ENCODE measurements at regions not wholly inside any gene's neighbourhood (a gene's known extent, or its start where the extent isn't known, plus 50 kb on each side); places are given as distances from the start of the nearest gene placed in this dataset.
"Not testable (repeated sequence)": the region's sequence is repeated elsewhere in the genome, so short reads cannot be mapped to it uniquely, and the experiment has no call there.

DNA sequence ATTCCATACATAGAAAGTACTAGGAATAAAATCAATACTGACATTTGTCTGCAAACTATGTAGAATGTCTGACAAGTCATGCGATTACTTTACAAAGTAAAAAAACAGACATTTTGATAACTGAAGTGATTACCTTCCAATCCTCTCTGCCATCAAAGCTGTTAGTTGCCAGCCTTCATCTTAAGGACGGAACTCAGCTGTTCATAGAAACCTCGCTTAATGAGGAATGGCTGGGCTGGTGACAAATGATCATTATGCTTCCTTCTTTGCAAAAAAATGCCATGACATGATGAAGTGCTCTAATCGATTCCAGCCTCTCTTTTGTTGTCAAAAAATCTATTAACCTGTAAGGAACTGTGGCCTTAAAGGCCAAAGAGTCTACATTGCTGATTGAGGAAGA, 1214.9 kb upstream of the IGFBP7 start:
- H3K4me3 ChIP-seq (ENCODE audit: low read length), result no peak overlapping the region
- no peaks in the 10 kb centered on the region for H3K27me3 ChIP-seq (ENCODE audit: control insufficient read depth, insufficient read depth, low read length)
- no peaks in the 10 kb centered on the region for H3K9me3 ChIP-seq (ENCODE audit: control insufficient read depth, low read length)
- H3K36me3 ChIP-seq (ENCODE audit: control insufficient read depth, insufficient read depth, low read length), result no peaks in the 10 kb centered on the region
- H3K4me1 ChIP-seq (ENCODE audit: control insufficient read depth, insufficient read depth, low read length), result no peaks in the 10 kb centered on the region
- H3K9ac ChIP-seq (ENCODE audit: low read length), result no peak overlapping the region

DNA sequence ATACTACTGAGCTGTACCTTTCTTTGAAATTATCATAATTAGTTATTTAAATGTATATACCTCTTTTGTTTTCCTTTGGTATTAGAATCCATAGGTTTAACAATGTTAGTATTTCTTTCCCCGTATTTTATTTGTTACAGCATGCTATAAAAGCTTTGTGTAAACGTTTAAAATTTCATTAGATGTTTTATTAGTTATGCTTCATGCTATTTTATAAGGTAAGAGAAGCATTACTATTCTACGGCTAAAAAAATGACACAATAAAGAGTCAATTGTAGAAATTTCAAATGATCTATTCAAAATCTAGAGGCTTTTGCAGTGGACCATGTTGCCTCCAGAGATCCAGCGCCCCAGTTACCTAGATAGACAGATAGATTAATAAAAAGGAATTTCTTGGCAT, 1203.3 kb upstream of the IGFBP7 start:
- H3K9ac ChIP-seq (ENCODE audit: low read length), result no peak overlapping the region
- no peaks in the 10 kb centered on the region for H3K36me3 ChIP-seq (ENCODE audit: control insufficient read depth, insufficient read depth, low read length)
- H3K4me3 ChIP-seq (ENCODE audit: low read length), result no peak overlapping the region
- H3K9me3 ChIP-seq (ENCODE audit: control insufficient read depth, low read length), result no peaks in the 10 kb centered on the region
- H3K4me1 ChIP-seq (ENCODE audit: control insufficient read depth, insufficient read depth, low read length), result no peaks in the 10 kb centered on the region
- no peaks in the 10 kb centered on the region for H3K27me3 ChIP-seq (ENCODE audit: control insufficient read depth, insufficient read depth, low read length)

DNA sequence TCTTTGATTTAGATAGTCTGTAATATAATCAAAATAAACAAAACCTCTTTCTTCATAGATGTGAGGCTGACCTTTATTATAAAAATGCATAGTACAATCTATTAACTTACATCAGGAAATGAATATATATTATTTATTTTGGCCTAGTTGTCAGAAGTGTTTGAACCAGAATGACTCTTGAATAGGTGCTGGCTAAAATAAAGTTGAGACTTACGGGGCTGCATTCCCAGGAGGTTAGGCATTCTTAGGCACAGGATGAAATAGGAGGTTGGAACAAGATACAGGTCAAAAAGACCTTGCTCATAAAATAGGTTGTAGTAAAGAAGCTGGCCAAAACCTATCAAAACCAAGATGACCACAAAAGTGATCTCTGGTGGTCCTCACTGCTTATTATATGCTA, 1193.3 kb upstream of the IGFBP7 start:
- Histone ChIP-seq H3K4me1 (ENCODE audit: control insufficient read depth, insufficient read depth, low read length) (no peaks in the 10 kb centered on the region), H3K4me3 (ENCODE audit: low read length) (no peak overlapping the region), H3K9ac (ENCODE audit: low read length) (no peak overlapping the region), H3K36me3 (ENCODE audit: control insufficient read depth, insufficient read depth, low read length) (no peaks in the 10 kb centered on the region), H3K9me3 (ENCODE audit: control insufficient read depth, low read length) (no peaks in the 10 kb centered on the region), H3K27me3 (ENCODE audit: control insufficient read depth, insufficient read depth, low read length) (no peaks in the 10 kb centered on the region)

DNA sequence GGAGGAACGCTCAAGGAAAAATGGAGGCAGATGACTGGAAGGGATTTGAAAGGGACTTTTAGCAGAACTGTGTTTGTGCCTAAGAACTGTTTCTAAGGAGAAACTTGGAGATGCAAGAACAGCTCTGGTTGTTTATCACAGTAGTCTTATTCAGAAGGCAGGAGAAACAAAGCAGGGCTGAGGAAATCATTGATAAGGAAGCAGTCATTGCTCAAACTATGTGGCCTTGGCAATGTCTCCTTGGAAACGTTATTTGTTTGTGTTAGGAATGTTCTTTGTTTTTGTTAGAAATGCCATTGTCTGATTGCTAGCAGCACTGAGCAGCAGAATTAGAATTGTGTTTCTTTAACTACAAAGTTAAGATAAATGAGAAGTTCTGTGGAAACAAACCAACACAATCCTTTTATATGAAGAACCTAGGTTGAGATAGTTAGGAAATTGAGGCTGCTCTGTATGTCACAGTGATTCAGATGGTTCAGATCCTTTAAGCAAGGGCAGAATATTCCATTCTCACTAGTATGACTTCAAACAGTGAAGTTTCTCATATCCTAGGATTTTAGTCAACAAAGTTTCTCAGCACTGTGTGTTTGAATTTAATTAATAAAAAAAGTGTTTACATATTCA, 1191.3 kb upstream of the IGFBP7 start:
- no peak overlapping the region for H3K4me3 ChIP-seq (ENCODE audit: low read length)
- H3K27me3 ChIP-seq (ENCODE audit: control insufficient read depth, insufficient read depth, low read length), result no peaks in the 10 kb centered on the region
- H3K9ac ChIP-seq (ENCODE audit: low read length), result no peak overlapping the region
- no peaks in the 10 kb centered on the region for H3K4me1 ChIP-seq (ENCODE audit: control insufficient read depth, insufficient read depth, low read length)
- no peaks in the 10 kb centered on the region for H3K9me3 ChIP-seq (ENCODE audit: control insufficient read depth, low read length)
- H3K36me3 ChIP-seq (ENCODE audit: control insufficient read depth, insufficient read depth, low read length), result no peaks in the 10 kb centered on the region

DNA sequence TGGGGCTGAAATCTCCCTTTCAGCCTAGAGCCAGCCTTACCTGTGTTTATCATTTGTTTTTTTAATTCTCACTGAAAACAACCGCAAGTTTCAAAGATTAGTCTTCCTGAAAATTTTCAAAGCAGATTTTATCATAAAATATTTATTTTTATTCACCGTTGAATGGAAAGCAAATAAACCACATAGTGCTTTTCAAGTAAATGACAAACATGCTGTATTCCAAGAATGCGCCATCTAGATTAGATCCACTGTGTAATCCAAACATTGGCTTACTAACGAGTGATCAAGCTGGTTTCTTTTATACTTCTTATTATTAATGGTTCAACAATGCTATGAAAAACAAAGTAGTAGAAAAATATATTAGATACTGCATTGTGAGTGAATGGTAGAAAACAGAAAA, 1176.2 kb upstream of the IGFBP7 start:
- Histone ChIP-seq H3K27me3 (ENCODE audit: control insufficient read depth, insufficient read depth, low read length) (no peaks in the 10 kb centered on the region), H3K4me3 (ENCODE audit: low read length) (no peak overlapping the region), H3K36me3 (ENCODE audit: control insufficient read depth, insufficient read depth, low read length) (no peaks in the 10 kb centered on the region), H3K9me3 (ENCODE audit: control insufficient read depth, low read length) (no peaks in the 10 kb centered on the region), H3K4me1 (ENCODE audit: control insufficient read depth, insufficient read depth, low read length) (no peaks in the 10 kb centered on the region), H3K9ac (ENCODE audit: low read length) (no peak overlapping the region)

DNA sequence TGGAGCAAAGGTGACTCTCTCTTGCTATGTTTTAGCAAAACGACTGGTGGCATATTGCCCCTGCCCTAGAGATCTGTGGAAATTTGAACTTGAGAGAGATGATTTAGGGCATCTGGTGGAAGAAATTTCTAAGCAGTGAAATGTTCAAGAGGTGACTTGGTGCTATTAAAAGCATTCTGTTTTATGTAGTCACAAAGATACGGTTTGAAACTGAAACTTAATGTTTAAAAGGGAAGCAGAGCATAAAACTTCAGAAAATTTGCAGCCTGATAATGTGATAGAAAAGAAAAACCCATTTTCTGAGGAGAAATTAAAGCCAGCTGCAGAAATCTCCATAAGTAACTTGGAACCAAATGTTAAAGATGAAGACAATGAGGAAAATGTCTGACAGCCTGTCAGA, 1170.7 kb upstream of the IGFBP7 start:
- not testable (repeated sequence) for H3K9ac ChIP-seq (ENCODE audit: low read length); H3K27me3 ChIP-seq (ENCODE audit: control insufficient read depth, insufficient read depth, low read length); H3K4me1 ChIP-seq (ENCODE audit: control insufficient read depth, insufficient read depth, low read length); H3K4me3 ChIP-seq (ENCODE audit: low read length); H3K9me3 ChIP-seq (ENCODE audit: control insufficient read depth, low read length); H3K36me3 ChIP-seq (ENCODE audit: control insufficient read depth, insufficient read depth, low read length)

DNA sequence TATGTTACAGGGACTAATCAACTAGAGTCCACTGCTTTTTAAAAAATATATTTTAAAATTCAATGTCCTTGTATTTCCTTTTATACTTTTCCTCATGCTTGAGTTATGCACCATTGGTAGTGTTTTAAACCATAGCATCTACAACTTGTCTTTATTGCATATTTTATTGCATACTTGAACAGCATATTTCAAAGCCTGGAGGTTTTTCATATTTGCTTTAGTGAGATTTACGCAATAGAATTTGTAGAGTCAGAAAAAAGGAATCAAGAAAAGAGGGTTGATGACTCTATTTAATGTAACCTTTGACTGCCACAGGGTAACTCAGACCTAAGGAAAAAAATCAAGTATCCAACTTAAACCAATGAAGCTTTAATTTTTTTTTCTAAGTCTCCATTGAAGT, 1165.7 kb upstream of the IGFBP7 start:
- no peaks in the 10 kb centered on the region for H3K9me3 ChIP-seq (ENCODE audit: control insufficient read depth, low read length)
- no peak overlapping the region for H3K4me3 ChIP-seq (ENCODE audit: low read length)
- H3K9ac ChIP-seq (ENCODE audit: low read length), result no peak overlapping the region
- no peaks in the 10 kb centered on the region for H3K27me3 ChIP-seq (ENCODE audit: control insufficient read depth, insufficient read depth, low read length)
- no peaks in the 10 kb centered on the region for H3K4me1 ChIP-seq (ENCODE audit: control insufficient read depth, insufficient read depth, low read length)
- H3K36me3 ChIP-seq (ENCODE audit: control insufficient read depth, insufficient read depth, low read length), result no peaks in the 10 kb centered on the region

DNA sequence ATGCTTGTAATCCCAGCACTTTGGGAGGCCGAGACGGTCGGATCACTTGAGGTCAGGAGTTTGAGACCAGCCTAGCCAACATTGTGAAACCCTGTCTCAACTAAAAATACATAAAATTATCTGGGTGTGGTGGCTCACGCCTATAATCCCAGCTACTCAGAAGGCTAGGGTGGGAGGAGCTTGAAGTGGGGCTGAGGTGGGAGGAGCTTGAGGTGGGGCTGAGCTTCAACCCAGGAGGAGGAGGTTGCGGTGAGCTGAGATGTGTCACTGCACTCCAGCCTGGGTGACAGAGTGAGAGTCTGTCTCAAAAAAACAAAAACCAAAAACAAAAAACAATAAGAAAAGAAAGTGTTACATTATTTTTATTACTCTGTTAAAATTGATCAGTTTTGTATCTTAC, 1164.4 kb upstream of the IGFBP7 start:
- no peaks in the 10 kb centered on the region for H3K9me3 ChIP-seq (ENCODE audit: control insufficient read depth, low read length)
- H3K36me3 ChIP-seq (ENCODE audit: control insufficient read depth, insufficient read depth, low read length), result no peaks in the 10 kb centered on the region
- no peaks in the 10 kb centered on the region for H3K4me1 ChIP-seq (ENCODE audit: control insufficient read depth, insufficient read depth, low read length)
- H3K9ac ChIP-seq (ENCODE audit: low read length), result no peak overlapping the region
- H3K27me3 ChIP-seq (ENCODE audit: control insufficient read depth, insufficient read depth, low read length), result no peaks in the 10 kb centered on the region
- no peak overlapping the region for H3K4me3 ChIP-seq (ENCODE audit: low read length)

DNA sequence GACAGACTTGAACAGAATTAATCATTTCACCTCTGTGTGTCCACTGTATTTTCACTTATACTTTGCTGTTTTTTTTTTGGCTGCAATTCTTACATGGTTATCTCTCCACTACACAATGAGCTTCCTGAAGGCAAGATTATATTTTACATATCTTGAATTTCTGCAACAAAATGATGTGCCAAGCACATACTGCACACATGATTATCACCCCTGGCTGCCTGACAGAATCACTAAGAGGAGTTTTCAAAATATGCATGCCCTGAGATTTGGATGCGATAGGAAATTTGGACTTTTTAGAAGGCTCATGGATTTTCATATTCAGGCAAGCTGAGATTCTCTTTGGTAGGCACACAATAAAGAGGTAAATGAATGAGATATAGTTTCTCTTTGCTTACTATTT, 1162.1 kb upstream of the IGFBP7 start:
- Histone ChIP-seq H3K4me1 (ENCODE audit: control insufficient read depth, insufficient read depth, low read length) (no peaks in the 10 kb centered on the region), H3K36me3 (ENCODE audit: control insufficient read depth, insufficient read depth, low read length) (no peaks in the 10 kb centered on the region), H3K4me3 (ENCODE audit: low read length) (no peak overlapping the region), H3K27me3 (ENCODE audit: control insufficient read depth, insufficient read depth, low read length) (no peaks in the 10 kb centered on the region), H3K9ac (ENCODE audit: low read length) (no peak overlapping the region), H3K9me3 (ENCODE audit: control insufficient read depth, low read length) (no peaks in the 10 kb centered on the region)

DNA sequence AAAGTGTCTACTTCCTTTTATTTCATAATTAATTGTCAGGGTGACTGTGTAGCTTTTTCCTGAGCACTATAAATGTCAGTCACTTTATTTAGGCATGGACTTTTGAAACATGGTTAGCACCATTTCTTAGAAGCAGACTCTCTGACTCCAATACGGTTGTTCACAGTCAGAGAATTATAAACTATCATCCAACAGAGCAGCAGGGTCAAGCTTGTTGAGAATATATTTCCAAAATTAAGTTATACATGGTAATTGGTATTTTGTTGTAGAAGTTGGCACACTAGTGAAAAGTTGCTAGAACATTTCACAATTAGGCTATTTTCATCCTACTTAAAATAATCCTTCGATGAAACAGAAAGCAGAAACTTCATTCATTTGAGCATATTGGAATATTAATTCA, 1155.5 kb upstream of the IGFBP7 start:
- Histone ChIP-seq H3K9ac (ENCODE audit: low read length) (no peak overlapping the region), H3K4me1 (ENCODE audit: control insufficient read depth, insufficient read depth, low read length) (no peaks in the 10 kb centered on the region), H3K27me3 (ENCODE audit: control insufficient read depth, insufficient read depth, low read length) (no peaks in the 10 kb centered on the region), H3K36me3 (ENCODE audit: control insufficient read depth, insufficient read depth, low read length) (no peaks in the 10 kb centered on the region), H3K9me3 (ENCODE audit: control insufficient read depth, low read length) (no peaks in the 10 kb centered on the region), H3K4me3 (ENCODE audit: low read length) (no peak overlapping the region)

DNA sequence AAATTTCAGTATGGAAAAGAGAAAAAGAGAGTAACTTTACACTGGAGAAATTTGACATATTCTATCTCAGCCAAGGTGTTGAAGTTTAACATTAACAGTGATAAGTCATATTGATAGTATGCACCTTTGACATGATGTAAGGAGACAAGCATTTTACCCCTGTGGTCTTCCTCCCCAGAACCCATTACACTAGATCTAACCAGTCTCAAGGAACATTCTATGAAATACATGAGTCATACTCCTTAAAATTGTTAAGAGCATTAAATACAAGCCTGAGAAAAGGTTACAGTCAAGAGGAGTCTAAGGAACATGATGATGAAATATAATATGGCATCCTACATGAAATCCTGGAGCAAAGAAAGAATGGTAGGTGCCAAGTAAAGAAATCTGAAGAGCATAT, 1151.3 kb upstream of the IGFBP7 start:
- Histone ChIP-seq H3K4me3 (ENCODE audit: low read length) (no peak overlapping the region), H3K27me3 (ENCODE audit: control insufficient read depth, insufficient read depth, low read length) (no peaks in the 10 kb centered on the region), H3K9me3 (ENCODE audit: control insufficient read depth, low read length) (no peaks in the 10 kb centered on the region), H3K36me3 (ENCODE audit: control insufficient read depth, insufficient read depth, low read length) (no peaks in the 10 kb centered on the region), H3K9ac (ENCODE audit: low read length) (no peak overlapping the region), H3K4me1 (ENCODE audit: control insufficient read depth, insufficient read depth, low read length) (no peaks in the 10 kb centered on the region)

DNA sequence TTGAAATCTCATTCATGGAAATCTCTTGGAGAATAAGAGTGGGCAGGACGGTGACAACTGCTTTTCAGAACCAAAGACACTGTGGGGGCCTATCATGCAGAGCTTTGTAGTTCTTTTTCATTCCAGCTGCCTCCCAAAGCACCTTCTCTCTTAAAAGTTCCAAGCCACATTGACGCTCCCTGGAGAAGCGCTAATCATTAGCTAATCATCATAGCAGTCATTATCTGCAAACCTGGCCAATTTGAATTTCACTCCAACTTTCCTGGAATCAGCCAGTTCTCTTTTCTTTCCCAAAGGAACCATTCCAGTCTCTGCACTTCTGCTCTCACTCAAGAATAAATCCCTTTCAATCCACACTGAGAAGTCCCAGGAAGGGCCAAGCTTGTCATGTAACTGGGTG, 1144.1 kb upstream of the IGFBP7 start:
- Histone ChIP-seq H3K36me3 (ENCODE audit: control insufficient read depth, insufficient read depth, low read length) (no peaks in the 10 kb centered on the region), H3K4me3 (ENCODE audit: low read length) (no peak overlapping the region), H3K9ac (ENCODE audit: low read length) (no peak overlapping the region), H3K4me1 (ENCODE audit: control insufficient read depth, insufficient read depth, low read length) (no peaks in the 10 kb centered on the region), H3K27me3 (ENCODE audit: control insufficient read depth, insufficient read depth, low read length) (no peaks in the 10 kb centered on the region), H3K9me3 (ENCODE audit: control insufficient read depth, low read length) (no peaks in the 10 kb centered on the region)

DNA sequence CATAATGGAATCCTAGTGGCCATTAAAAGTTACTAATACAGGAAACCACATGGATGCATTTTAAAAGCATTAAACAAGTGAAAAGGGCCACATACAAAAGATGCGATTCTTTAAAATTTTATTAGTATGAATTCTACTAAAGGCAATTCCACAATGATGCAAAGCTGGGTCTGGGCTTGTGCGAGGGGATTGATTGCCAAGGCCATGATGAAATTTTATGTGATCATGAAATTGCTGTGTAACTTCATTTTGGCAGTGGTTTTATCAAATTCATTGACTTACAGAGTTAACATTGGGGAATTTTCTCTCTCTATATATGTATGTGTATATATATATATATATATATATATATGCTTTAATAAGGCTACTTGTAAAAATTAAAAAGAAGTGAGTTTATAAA, 1142.5 kb upstream of the IGFBP7 start:
- Histone ChIP-seq H3K9ac (ENCODE audit: low read length) (no peak overlapping the region), H3K4me1 (ENCODE audit: control insufficient read depth, insufficient read depth, low read length) (no peaks in the 10 kb centered on the region), H3K9me3 (ENCODE audit: control insufficient read depth, low read length) (no peaks in the 10 kb centered on the region), H3K36me3 (ENCODE audit: control insufficient read depth, insufficient read depth, low read length) (no peaks in the 10 kb centered on the region), H3K4me3 (ENCODE audit: low read length) (no peak overlapping the region), H3K27me3 (ENCODE audit: control insufficient read depth, insufficient read depth, low read length) (no peaks in the 10 kb centered on the region)
